ENCODE measurements at regions not wholly inside any gene's neighbourhood (a gene's known extent, or its start where the extent isn't known, plus 50 kb on each side); places are given as distances from the start of the nearest gene placed in this dataset.

- TF ChIP-seq CTCF (IDR thresholded peaks at IDR 0.05; ENCODE audit: insufficient read depth, low read depth, low read length): no peak
- no peak for TF ChIP-seq EZH2 (IDR thresholded peaks at IDR 0.05; ENCODE audit: insufficient read depth, low read length)
These were observed 563.9 kb downstream of the GRXCR1 start for GRCh38 chr4:43456383-43456782.
